GM19463 (cell line): ENCODE measurements at regions not wholly inside any gene's neighbourhood (a gene's known extent, or its start where the extent isn't known, plus 50 kb on each side); places are given as distances from the start of the nearest gene placed in this dataset.

ENCODE experiments used
- ATAC-seq: cut with Tn5 transposase; IDR thresholded peaks from one replicate; pipeline ENCODE4 v1.9.1; 2021; ENCODE audit warnings: mild to moderate bottlenecking, moderate library complexity; ENCODE audit not compliant: unreplicated experiment

DNA sequence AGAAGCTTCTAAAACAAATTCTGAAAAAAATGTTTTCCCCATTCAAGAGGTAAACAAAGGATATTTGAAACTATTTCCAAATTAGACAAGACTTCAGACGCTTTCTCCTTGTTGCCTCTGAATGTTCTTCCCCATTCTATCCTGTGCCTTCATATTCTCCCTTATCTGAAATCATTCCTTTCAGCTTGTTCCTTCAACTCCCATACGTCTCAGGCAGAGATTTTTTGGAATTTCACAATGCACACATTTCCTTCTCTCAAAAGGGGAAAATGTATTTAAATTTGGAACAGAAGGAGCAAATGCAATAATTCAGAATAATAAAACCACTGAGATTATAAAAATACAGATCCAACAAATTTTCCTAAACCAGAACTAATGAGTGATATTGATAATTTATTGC, 198.7 kb upstream of the IVNS1ABP start:
- no peak for ATAC-seq

DNA sequence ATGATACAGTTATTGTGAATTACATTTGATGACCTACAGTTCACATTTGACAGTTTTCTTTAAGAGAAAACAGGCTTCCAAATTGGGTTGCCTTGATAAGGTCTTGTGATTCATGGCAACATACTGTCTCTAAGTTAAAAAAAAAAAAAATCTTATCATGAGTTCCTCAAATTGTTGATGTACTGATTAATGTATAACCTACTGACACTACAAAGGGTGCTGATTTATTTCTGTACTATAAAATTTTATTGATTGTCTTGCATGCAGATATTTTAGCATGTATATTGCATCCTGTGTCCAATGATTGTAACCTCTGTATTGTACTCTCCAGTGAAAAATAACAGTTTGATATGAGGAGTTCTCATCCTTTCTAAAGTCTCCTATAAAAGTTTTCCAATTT, 197.3 kb upstream of the IVNS1ABP start:
- no peak for ATAC-seq

DNA sequence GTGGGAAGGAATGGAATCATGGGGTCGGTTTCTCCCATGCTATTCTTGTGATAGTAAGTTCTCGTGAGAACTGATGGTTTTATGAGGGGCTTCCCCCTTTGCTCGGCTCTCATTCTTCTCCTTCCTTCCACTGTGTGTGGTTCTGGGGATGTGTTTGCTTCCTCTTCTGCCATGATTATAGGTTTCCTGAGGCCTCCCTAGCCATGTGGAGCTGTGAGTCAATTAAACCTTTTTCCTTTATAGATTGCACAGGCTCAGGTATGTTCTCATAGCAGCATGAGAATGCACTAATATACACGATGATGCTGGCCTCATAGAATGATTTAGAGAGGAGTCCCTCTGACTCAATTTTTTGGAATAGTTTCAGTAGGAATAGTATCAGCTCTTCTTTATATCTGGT, 195.4 kb upstream of the IVNS1ABP start:
- no peak for ATAC-seq

DNA sequence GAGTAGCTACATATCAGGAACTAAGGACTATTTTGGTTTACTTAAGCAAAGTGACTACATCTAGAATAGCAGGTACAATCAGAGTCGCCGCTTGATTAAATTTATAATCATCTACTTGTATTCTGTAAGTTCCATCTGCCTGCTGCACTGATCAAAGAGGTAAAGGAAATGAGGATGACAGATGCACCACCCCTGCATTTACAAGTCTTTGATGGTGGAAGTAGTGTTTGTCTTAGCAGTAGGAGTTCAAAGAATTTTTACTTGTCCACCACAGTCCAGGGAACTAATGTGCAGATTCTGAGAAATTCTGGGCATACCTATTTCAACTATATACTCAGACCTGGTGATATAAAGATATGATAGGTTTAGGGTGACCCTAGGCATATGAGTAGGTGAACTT, 184.1 kb upstream of the IVNS1ABP start:
- no peak for ATAC-seq

DNA sequence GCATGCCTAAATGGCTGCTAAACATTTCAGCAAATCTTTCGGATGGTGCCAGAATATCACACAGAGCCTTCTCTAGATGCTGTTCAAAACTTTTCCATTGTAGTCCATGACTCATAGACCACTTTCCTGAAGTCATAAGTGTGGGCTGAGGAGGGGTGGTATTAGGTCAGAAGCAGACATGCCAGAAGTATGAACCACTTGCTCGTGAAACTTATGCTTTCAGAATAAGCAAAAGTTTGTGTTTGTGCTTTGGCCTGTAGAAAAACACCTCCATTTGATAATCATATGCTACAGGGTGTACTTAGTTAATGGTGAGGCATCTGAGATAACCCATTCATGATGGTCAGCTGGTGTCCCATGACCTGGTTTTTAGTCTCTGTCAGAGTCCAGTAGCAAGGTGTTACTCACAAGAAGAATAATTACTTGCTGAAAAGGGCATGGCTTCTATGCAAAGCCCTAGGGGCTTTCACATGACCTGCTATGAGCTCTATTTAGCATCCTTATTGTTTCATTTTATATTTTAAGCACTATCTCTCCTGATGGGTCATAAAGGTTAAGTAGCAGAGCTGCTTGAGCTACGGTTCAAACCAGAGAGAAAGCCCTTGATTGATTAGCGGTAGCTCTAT, 183.1 kb upstream of the IVNS1ABP start:
- ATAC-seq = no peak

DNA sequence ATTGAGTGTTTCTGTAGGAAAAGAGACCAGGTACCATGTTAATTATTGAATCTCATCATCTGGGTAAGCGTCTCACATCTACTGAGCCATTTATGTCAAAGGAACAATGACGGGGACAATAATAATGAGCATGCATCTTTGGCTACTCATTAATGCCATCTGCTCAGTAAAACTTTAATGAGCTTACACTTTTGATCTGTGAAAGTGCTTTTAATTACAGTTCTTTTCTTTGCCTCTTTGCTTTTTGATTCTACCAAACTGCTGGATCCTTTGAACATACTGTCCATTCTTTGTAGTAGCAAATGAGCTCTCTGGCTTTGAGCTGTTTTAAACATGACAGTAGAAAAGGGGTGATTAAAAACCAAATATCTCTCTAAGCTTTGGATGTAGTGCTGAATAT, 181.2 kb upstream of the IVNS1ABP start:
- ATAC-seq = no peak

DNA sequence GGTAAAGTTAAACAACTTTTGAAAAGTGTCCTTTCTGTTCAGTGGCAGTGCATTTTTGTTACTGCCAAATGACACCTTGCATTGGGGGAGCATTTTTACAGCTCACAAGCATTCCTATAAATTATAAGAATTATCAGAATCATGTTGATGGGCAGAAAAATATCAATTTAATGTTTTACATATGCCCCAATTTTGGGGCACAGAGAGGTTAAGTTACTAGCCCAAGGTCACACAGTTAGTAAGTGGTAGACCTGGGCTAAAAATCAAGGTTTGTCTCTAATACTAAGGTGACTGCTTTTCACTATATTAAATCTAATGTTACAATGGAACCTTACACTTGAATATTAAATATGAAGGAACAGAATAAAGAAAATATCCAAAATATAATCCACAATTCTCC, 180.1 kb upstream of the IVNS1ABP start:
- ATAC-seq = no peak

DNA sequence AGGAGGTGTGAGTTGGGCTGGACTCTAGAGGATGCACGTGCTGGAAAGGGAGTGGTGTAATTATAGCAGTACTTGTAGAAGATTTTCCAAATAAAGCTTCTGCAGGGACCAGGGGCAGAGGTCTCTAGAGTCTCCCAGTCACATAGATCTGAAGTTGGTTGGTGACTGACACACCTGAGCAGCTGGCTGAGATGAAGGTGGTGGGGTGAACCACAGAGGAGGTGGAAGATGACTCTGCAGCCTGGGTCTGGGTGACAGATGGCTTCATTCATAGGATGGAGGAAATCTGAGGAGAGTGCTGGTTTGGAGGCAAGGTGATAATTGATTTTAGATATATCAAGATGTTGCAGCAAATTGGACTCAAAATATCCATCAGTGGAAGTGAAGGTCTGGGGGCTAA, 178.9 kb upstream of the IVNS1ABP start:
- ATAC-seq = no peak

DNA sequence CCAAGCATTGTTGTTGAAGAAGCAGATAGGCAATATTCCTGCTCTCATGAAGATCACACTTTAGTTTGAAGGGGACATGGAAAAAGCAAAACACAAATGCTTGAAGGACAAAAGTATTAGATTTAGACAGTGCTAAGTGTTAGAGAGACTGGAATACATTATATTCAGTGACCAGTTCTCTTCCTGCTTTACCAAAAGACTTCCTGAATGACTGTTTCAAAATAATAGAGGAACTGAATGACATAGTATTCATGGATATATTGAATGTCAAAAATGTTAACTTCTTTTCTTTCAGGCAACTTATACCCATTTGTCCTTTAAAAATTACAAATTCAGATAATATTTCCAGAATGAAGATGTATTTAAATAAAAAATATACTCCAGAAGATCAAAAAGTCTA, 178.0 kb upstream of the IVNS1ABP start:
- no peak for ATAC-seq

DNA sequence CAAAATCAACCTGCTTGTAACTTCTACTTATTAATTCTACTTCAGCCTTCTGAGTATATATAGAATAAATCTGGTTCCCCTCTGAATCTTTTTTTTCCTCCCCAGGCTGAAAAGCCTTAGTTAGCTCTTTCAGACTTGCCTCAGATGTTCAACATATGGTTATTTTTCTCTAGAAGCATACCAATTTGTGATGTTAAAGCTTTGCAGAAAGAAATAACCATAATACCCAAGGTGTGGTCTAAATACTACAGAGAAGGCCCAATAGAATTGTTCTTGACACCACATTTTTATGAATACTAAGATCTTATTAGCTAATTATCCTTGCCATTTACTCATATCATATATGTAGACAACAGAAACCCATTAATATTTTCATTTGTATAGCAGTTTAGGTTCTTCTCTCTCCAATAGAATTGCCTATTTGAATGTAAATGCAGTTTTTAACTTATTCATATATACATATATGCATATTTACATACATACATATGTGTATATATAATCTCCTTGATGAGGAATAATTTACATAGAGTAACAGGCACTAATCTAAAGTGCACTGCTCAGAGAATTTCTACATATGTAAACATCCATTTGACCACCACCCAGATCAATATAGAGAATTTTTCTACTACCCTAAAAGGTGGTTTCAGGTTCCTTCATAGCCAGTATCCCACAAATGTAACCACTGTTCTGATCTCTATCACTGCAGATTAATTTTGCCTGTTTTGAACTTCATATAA, 175.2 kb upstream of the IVNS1ABP start:
- ATAC-seq = no peak

DNA sequence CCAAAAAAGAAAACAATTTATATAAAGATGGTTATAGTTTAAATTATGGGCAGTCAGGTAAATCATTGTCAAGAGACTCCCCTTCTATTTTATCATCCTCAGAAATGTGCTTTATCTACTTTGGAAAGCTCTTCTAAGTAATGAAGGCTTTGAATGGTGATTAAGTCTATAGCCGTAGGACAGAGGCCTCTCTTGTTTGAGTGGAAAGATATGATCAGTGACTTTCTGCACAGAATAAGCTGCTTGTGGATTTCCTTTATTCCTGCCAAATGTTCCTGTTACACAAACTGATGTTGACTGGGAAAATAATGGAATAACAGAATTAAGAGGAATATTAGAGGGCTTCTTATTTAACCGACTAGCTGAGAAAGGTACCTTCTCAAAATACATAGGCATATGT, 174.6 kb upstream of the IVNS1ABP start:
- no peak for ATAC-seq

DNA sequence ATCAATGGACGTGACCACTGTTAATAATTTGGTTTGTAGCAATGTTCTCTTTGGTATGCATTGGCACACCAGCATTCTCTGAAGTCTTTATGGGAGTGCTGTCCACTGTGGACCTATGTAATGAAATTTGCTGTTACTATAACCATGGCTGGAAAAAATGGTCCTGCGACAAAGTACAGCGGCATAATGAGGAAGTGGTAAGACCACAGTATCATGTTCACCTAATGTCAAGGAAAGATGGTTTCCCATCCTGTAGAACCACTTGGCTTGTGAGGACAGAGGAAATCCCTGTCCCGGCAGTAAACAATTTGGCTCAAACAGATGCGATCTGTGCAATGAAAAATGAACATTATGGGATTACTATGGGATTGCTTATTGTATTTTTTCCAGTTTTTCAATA, 173.9 kb upstream of the IVNS1ABP start:
- ATAC-seq = no peak

DNA sequence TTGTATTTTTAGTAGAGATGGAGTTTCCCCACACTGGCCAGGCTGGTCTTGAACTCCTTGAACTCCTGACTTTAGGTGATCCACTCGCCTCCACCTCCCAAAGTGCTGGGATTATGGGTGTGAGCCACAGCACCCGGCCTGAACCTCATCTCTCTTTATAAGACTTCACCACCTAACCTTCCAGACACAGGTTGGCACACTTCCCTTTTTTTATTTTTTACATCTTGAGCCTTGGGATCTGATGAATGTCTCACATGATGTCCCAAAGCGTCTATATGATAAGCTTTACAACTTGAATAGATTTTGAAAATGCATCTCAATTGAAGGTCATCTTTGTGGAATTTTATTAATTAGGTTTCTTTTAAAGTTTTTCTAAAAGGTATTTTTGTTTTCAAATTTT, 172.4 kb upstream of the IVNS1ABP start:
- no peak for ATAC-seq

DNA sequence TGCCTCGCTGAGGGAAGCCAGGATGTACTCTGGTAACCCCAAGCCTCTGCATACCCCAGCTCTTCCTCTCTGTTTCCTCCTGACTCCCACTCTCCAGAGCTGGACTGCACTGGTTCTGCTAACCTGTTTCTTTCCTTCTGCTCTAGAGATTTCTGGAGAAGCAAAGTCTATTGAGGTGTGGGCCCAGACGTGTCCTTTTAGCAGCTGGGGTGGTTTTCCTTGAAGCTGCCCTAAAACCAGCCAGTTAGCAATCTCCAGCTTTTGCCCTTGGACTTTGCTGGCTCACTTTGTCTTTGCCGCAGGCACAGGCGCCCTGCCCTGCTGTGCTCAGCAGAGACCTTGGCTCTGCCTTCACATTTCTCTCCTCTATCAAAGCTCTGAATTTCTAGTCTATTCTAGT, 171.8 kb upstream of the IVNS1ABP start:
- ATAC-seq = no peak

DNA sequence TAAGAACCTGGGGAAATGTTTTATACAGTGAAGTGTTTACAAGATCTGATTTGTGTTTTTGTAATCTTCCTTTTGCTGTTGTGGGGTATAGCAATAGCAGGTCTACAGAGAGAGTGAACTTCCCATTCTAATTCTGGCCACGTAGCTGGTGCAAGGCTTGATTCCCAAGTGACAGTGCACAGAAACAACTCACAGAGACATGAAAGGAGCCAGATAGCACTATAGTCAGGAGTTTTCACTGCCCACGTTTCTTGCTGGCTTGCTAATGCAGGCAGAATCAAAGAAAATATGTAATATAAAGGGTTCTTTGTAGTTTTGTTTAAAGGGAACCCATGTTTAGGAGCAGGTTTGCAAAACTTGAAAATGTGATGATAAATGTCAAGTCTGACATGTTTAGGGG, 170.9 kb upstream of the IVNS1ABP start:
- ATAC-seq = no peak

DNA sequence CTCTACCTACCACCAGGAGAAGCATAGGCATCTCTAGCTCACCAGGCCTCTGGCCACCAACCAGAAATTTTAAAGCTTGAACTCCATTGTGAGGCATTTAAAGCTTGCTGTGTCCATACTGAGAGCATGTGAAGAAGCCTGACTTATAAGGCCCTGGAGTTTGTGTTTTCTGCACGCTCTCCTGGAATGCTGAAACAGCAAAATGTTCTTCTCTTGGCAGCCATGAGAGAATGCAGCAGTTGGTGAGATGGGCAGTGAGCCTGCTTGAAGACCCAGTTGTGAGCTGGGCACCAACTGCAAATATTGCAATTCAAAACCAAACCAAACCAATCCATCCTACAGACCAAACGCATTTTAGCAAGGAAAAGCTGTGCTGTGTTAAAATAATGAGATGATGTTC, 170.0 kb upstream of the IVNS1ABP start:
- no peak for ATAC-seq

DNA sequence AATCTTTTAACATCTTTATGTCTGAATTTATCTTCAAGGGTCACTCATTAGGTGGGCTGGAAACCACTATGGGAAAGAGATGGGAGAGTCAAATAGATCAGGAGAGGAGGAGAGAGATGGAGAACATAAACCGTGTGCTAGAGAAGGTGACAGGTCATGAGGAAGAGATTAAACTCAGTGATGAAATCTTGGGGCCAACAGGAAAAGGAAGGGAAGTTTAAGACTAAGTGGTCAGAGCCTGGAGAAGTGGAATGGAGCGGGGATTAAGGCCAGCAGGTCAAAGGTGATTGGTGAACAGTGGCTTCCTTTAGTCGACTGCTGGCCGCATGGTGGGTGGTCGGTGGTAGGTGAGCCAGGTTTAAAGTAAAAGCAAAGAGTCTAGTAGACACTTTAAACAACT, 169.3 kb upstream of the IVNS1ABP start:
- no peak for ATAC-seq

DNA sequence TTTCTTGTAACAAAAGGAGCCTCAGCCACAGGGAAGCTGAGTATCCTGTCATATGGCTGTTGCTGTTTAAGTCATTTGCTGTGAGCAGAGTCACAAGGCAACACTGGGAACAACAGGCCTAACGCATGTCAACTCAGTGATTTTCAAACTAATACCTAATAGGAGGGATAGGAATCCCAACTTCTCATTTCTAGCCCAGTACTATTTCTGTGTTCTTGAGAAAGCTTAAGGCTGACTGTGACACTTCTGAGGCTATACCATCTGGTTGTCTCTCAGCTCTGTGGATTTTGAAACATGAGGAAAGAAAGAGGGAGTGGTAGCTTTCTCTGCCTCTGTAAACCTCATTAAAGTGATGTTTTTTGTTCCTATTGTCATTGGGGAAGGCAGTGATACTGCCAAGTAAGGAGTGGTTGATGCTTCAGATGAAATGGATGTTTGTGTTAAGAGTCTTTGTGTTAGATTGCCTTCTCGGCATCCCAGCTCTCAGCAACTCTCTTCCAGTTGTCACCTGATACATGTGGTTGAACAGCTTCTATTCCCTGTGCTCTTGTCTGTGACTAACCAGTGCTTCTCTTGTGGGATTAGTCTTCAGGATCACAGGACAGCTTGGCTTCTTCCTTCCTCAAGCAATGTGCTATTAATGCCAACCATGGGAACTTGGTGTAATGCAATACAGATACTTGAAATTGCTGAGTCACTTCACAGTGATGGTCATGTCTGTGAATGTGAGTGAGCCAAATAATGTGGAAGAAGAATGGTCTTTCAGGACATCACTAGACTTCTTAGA, 166.8 kb upstream of the IVNS1ABP start:
- ATAC-seq = no peak

DNA sequence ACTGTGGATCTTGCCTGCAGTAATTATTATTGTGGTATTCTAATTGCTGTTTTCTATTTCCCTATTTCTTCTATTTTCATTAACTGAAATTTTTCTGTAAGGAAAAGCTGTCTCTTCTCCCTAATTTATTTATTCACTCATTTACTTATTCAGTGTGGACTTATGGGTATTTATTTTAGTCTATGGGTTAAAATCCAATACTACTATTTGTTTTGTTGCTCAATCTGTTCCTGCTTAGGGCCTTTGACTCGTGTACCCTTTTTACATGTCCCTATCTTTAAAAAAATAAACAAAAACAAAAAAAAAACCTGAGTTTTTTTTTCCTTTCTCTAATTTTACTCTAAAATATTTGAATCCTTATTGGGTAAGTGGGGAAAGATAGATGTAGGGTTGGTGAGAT, 166.2 kb upstream of the IVNS1ABP start:
- no peak for ATAC-seq

DNA sequence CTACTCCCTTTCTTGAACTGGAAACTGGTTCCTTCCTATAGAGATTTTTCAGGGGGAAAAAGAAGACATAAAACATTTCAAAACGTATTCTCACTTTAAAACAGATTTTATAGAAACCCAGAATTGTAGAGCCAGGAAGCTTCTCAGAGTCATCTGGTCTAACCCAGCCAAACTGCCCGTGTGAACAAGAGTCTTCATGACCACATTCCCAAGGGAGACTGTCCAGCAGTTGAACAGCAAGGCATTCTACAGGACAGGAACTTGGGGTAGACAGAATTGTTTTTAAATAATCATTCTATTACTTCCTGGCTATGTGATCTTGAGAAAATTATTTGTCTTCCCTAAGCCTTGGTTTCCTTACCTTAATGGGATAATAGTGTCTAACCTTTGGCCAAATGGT, 163.5 kb upstream of the IVNS1ABP start:
- no peak for ATAC-seq

DNA sequence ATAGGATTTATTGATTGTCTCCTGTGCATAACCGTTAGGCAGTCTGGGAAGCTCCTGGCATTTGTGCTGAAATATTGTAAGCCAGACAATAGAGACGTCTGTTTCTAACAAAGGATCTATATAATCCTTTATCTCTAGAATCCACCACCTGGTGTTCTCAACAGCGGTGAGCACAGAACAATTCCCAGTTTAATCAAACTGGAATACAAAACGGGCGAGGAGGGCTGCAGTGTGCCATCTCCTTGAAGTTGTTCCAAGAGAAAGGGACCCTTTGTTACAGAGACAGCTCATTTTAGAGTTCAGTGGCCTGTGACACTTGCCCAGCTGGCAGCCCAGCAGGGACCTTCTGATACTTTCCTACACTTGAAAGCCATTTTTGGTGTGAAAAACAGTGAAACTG, 162.8 kb upstream of the IVNS1ABP start:
- no peak for ATAC-seq

DNA sequence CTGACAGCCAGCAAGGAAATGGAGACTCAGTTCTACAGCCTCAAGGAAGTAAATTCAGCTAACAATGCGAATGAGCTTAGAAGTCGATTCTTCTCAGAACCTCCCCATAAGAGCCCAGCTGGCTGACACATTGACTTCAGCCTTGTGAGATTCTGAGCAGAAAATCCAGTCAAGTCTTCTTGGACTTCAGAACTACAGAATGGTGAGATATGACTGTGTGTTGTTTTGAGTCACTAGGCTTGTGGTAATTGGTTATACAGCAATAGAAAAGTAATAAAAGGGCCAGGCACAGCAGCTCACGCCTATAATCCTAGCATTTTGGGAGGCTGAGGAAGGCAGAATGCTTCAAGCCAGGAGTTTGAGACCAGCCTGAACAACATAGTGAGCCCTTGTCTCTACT, 161.8 kb upstream of the IVNS1ABP start:
- no peak for ATAC-seq
